GM23338 (cell line): ENCODE measurements at regions not wholly inside any gene's neighbourhood (a gene's known extent, or its start where the extent isn't known, plus 50 kb on each side); places are given as distances from the start of the nearest gene placed in this dataset.

ENCODE experiments used
- ATAC-seq: fragments of 200-7000 bp; cut with Tn5 transposase; 3 replicates; pipeline ENCODE4 v1.9.1; 2020
- DNase-seq: peaks from one replicate; pipeline ENCODE4 v3.0.0-alpha.2; 2015; ENCODE audit warnings: low spot score
- H2AFZ ChIP-seq: fragments of 200-600 bp; sonication (generic); 2 replicates; pipeline ENCODE4 v1.8.0; 2016; ENCODE audit warnings: antibody characterized with exemption, mild to moderate bottlenecking, moderate library complexity
- H3F3A ChIP-seq: fragments of 200-600 bp; sonication (generic); replicated peaks from 2 replicates; pipeline ENCODE4 v1.8.0; 2017; ENCODE audit warnings: antibody characterized with exemption, mixed run types, low read depth
- H3K27ac ChIP-seq: fragments of 200-600 bp; sonication (generic); 2 replicates; pipeline ENCODE4 v1.6.1; 2016; ENCODE audit warnings: low read depth
- H3K27me3 ChIP-seq: fragments of 200-600 bp; sonication (generic); 2 replicates; pipeline ENCODE4 v1.8.0; 2016; ENCODE audit warnings: mild to moderate bottlenecking, mixed run types, moderate library complexity; ENCODE audit not compliant: insufficient read depth
- H3K36me3 ChIP-seq: fragments of 200-600 bp; sonication (generic); 2 replicates; pipeline ENCODE4 v1.8.0; 2016; ENCODE audit warnings: mild to moderate bottlenecking; ENCODE audit not compliant: insufficient read depth
- H3K4me1 ChIP-seq: fragments of 200-600 bp; sonication (generic); 2 replicates; pipeline ENCODE4 v1.8.0; 2016; ENCODE audit warnings: mild to moderate bottlenecking, moderate library complexity; ENCODE audit not compliant: insufficient read depth
- H3K4me2 ChIP-seq: fragments of 200-600 bp; sonication (generic); 2 replicates; pipeline ENCODE4 v1.7.1; 2017; ENCODE audit warnings: mixed run types
- H3K4me3 ChIP-seq: fragments of 200-600 bp; sonication (generic); 2 replicates; pipeline ENCODE4 v1.6.1; 2016; ENCODE audit warnings: mixed run types
- H3K79me2 ChIP-seq: fragments of 200-600 bp; sonication (generic); replicated peaks from 2 replicates; pipeline ENCODE4 v1.8.0; 2017; ENCODE audit warnings: mild to moderate bottlenecking; ENCODE audit not compliant: insufficient read depth
- H3K9me2 ChIP-seq: fragments of 200-600 bp; sonication (generic); 2 replicates; pipeline ENCODE4 v1.8.0; 2017; ENCODE audit not compliant: insufficient read depth
- H4K20me1 ChIP-seq: fragments of 200-600 bp; sonication (generic); replicated peaks from 2 replicates; pipeline ENCODE4 v1.8.0; 2017; ENCODE audit warnings: mild to moderate bottlenecking; ENCODE audit not compliant: insufficient read depth
- H3K27ac Mint-ChIP-seq: 2 replicates; pipeline ENCODE4 v1.8.0; 2020; ENCODE audit warnings: inconsistent platforms, mild to moderate bottlenecking, moderate library complexity, mixed read lengths
- H3K27me3 Mint-ChIP-seq: 3 replicates; pipeline ENCODE4 v1.8.0; 2022; ENCODE audit warnings: low read depth, mild to moderate bottlenecking, moderate library complexity, mixed read lengths, inconsistent platforms; ENCODE audit not compliant: insufficient read depth, poor library complexity
- H3K36me3 Mint-ChIP-seq: 3 replicates; pipeline ENCODE4 v1.8.0; 2021; ENCODE audit warnings: low read depth, mild to moderate bottlenecking, inconsistent platforms, moderate library complexity, mixed read lengths
- H3K4me1 Mint-ChIP-seq: 3 replicates; pipeline ENCODE4 v1.8.0; 2020; ENCODE audit warnings: mild to moderate bottlenecking, inconsistent platforms, mixed read lengths
- H3K4me3 Mint-ChIP-seq: 3 replicates; pipeline ENCODE4 v1.8.0; 2021; ENCODE audit warnings: moderate library complexity, mild to moderate bottlenecking, inconsistent platforms, mixed read lengths
- H3K9me3 Mint-ChIP-seq: 3 replicates; pipeline ENCODE4 v1.8.0; 2020; ENCODE audit warnings: moderate library complexity, mild to moderate bottlenecking, inconsistent platforms, mixed read lengths
- CREB1 ChIP-seq: fragments of 250-450 bp; sonication (Bioruptor Pico); IDR thresholded peaks from 2 replicates; pipeline ENCODE4 v1.5.0; 2020; ENCODE audit warnings: low read depth, mild to moderate bottlenecking, moderate library complexity
- EZH2 ChIP-seq: fragments of 200-600 bp; sonication (generic); IDR thresholded peaks from one replicate; pipeline ENCODE4 v1.8.0; 2017; ENCODE audit warnings: antibody characterized with exemption, mild to moderate bottlenecking, low read depth; ENCODE audit not compliant: unreplicated experiment
- EZH2phosphoT487 ChIP-seq: fragments of 200-600 bp; sonication (generic); IDR thresholded peaks from one replicate; pipeline ENCODE4 v1.8.1; 2018; ENCODE audit warnings: antibody characterized with exemption; ENCODE audit not compliant: unreplicated experiment
- JUNB ChIP-seq: IDR thresholded peaks from one replicate; pipeline ENCODE4 v1.6.1; 2016; ENCODE audit warnings: antibody characterized with exemption; ENCODE audit not compliant: unreplicated experiment
- NANOG ChIP-seq: IDR thresholded peaks from 2 replicates; pipeline ENCODE4 v1.6.1; 2016; ENCODE audit warnings: antibody characterized with exemption, borderline replicate concordance
- POLR2AphosphoS5 ChIP-seq: IDR thresholded peaks from 2 replicates; pipeline ENCODE4 v1.6.1; 2016; ENCODE audit warnings: antibody characterized with exemption, low read depth
- STAT1 ChIP-seq: IDR thresholded peaks from one replicate; pipeline ENCODE4 v1.6.1; 2016; ENCODE audit warnings: antibody characterized with exemption; ENCODE audit not compliant: unreplicated experiment
- ZNF114 ChIP-seq: fragments of 250-450 bp; sonication (Bioruptor Pico); IDR thresholded peaks from 2 replicates; pipeline ENCODE4 v1.5.0; 2020; ENCODE audit warnings: mild to moderate bottlenecking, moderate library complexity
- ZNF331 ChIP-seq: fragments of 250-450 bp; sonication (Bioruptor Pico); IDR thresholded peaks from 2 replicates; pipeline ENCODE4 v1.5.0; 2020; ENCODE audit warnings: low read depth, mild to moderate bottlenecking, moderate library complexity
- TF ChIP-seq, protein P1 (sequence below): fragments of 250-450 bp; sonication (Bioruptor Pico); IDR thresholded peaks from 2 replicates; pipeline ENCODE4 v1.5.0; 2020; ENCODE audit warnings: mild to moderate bottlenecking, moderate library complexity
- TF ChIP-seq, protein P2 (sequence below): IDR thresholded peaks from 2 replicates; pipeline ENCODE4 v1.6.1; 2016; ENCODE audit warnings: antibody characterized with exemption
- TF ChIP-seq, protein P3 (sequence below), 2 experiments: fragments of 200-600 bp in 1 of 2; sonication (generic) in 1 of 2; conservative IDR thresholded peaks; 2 replicates each; pipeline versions ENCODE4 v1.5.1 to v1.6.1; 2016 to 2017; ENCODE audit warnings: antibody characterized with exemption in 2 of 2, low read depth in 2 of 2, mild to moderate bottlenecking in 2 of 2, moderate library complexity in 1 of 2
- TF ChIP-seq, protein P4 (sequence below): IDR thresholded peaks from one replicate; pipeline ENCODE4 v1.6.1; 2018; ENCODE audit warnings: antibody characterized with exemption; ENCODE audit not compliant: unreplicated experiment

DNA sequence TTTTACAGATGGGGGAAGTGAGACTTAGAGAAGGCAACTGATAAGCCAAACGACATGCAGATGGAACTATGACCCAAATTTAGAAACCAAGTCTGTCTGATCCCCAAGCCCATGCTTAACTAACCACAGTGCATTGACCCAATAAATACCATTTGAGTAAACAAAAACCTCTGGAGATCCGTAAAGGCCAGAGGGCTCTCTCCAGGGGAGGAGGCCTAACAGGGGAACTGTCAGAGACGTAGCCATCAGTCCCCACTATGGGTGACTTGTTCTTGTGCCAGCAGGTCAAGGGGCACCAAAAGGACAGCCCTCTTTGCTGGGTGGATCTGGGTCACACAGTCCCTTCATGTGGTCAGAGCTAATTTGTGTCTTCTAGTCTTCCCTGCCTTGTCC is 420.2 kb downstream of the BCOR start:
- ATAC-seq: no peak
- Mint-ChIP-seq H3K27me3 (peaks cover 6% of the 10 kb centered on the region), H3K36me3 (0 out of 3 replicates have a peak, but pooled peaks cover 1% of the 10 kb centered on the region), H3K27ac (no peak overlapping the region), H3K4me3 (no peak overlapping the region), H3K4me1 (peaks cover 7% of the 10 kb centered on the region; the same call in 1 of the 3 replicates), H3K9me3 (no peaks in the 10 kb centered on the region)
- no peak overlapping the region for H3K4me3 ChIP-seq
- no peak for DNase-seq
- H3K27me3 ChIP-seq: no peaks in the 10 kb centered on the region
- H3K9me2 ChIP-seq: no peaks in the 10 kb centered on the region
- no peak overlapping the region for H3K4me2 ChIP-seq
- H3F3A ChIP-seq: no peaks in the 10 kb centered on the region
- no peaks in the 10 kb centered on the region for H4K20me1 ChIP-seq
- no peaks in the 10 kb centered on the region for H3K36me3 ChIP-seq
- no peak overlapping the region for H3K27ac ChIP-seq
- H3K4me1 ChIP-seq: no peaks in the 10 kb centered on the region
- no peak overlapping the region for H2AFZ ChIP-seq
- TF ChIP-seq STAT1 (no peak), CREB1 (CRISPR knock-in tag) (no peak), ZNF331 (CRISPR knock-in tag) (no peak), POLR2AphosphoS5 (no peak), NANOG (no peak), JUNB (no peak), EZH2phosphoT487 (no peak), EZH2 (no peak), ZNF114 (CRISPR knock-in tag) (no peak)
- TF ChIP-seq, protein P1, sequence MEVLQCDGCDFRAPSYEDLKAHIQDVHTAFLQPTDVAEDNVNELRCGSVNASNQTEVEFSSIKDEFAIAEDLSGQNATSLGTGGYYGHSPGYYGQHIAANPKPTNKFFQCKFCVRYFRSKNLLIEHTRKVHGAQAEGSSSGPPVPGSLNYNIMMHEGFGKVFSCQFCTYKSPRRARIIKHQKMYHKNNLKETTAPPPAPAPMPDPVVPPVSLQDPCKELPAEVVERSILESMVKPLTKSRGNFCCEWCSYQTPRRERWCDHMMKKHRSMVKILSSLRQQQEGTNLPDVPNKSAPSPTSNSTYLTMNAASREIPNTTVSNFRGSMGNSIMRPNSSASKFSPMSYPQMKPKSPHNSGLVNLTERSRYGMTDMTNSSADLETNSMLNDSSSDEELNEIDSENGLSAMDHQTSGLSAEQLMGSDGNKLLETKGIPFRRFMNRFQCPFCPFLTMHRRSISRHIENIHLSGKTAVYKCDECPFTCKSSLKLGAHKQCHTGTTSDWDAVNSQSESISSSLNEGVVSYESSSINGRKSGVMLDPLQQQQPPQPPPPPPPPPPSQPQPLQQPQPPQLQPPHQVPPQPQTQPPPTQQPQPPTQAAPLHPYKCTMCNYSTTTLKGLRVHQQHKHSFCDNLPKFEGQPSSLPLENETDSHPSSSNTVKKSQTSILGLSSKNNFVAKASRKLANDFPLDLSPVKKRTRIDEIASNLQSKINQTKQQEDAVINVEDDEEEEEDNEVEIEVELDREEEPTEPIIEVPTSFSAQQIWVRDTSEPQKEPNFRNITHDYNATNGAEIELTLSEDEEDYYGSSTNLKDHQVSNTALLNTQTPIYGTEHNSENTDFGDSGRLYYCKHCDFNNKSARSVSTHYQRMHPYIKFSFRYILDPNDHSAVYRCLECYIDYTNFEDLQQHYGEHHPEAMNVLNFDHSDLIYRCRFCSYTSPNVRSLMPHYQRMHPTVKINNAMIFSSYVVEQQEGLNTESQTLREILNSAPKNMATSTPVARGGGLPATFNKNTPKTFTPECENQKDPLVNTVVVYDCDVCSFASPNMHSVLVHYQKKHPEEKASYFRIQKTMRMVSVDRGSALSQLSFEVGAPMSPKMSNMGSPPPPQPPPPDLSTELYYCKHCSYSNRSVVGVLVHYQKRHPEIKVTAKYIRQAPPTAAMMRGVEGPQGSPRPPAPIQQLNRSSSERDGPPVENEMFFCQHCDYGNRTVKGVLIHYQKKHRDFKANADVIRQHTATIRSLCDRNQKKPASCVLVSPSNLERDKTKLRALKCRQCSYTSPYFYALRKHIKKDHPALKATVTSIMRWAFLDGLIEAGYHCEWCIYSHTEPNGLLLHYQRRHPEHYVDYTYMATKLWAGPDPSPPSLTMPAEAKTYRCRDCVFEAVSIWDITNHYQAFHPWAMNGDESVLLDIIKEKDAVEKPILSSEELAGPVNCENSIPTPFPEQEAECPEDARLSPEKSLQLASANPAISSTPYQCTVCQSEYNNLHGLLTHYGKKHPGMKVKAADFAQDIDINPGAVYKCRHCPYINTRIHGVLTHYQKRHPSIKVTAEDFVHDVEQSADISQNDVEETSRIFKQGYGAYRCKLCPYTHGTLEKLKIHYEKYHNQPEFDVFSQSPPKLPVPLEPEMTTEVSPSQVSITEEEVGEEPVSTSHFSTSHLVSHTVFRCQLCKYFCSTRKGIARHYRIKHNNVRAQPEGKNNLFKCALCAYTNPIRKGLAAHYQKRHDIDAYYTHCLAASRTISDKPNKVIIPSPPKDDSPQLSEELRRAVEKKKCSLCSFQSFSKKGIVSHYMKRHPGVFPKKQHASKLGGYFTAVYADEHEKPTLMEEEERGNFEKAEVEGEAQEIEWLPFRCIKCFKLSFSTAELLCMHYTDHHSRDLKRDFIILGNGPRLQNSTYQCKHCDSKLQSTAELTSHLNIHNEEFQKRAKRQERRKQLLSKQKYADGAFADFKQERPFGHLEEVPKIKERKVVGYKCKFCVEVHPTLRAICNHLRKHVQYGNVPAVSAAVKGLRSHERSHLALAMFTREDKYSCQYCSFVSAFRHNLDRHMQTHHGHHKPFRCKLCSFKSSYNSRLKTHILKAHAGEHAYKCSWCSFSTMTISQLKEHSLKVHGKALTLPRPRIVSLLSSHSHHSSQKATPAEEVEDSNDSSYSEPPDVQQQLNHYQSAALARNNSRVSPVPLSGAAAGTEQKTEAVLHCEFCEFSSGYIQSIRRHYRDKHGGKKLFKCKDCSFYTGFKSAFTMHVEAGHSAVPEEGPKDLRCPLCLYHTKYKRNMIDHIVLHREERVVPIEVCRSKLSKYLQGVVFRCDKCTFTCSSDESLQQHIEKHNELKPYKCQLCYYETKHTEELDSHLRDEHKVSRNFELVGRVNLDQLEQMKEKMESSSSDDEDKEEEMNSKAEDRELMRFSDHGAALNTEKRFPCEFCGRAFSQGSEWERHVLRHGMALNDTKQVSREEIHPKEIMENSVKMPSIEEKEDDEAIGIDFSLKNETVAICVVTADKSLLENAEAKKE: no peak
- TF ChIP-seq, protein P2, sequence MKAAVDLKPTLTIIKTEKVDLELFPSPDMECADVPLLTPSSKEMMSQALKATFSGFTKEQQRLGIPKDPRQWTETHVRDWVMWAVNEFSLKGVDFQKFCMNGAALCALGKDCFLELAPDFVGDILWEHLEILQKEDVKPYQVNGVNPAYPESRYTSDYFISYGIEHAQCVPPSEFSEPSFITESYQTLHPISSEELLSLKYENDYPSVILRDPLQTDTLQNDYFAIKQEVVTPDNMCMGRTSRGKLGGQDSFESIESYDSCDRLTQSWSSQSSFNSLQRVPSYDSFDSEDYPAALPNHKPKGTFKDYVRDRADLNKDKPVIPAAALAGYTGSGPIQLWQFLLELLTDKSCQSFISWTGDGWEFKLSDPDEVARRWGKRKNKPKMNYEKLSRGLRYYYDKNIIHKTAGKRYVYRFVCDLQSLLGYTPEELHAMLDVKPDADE: no peak
- TF ChIP-seq, protein P3, sequence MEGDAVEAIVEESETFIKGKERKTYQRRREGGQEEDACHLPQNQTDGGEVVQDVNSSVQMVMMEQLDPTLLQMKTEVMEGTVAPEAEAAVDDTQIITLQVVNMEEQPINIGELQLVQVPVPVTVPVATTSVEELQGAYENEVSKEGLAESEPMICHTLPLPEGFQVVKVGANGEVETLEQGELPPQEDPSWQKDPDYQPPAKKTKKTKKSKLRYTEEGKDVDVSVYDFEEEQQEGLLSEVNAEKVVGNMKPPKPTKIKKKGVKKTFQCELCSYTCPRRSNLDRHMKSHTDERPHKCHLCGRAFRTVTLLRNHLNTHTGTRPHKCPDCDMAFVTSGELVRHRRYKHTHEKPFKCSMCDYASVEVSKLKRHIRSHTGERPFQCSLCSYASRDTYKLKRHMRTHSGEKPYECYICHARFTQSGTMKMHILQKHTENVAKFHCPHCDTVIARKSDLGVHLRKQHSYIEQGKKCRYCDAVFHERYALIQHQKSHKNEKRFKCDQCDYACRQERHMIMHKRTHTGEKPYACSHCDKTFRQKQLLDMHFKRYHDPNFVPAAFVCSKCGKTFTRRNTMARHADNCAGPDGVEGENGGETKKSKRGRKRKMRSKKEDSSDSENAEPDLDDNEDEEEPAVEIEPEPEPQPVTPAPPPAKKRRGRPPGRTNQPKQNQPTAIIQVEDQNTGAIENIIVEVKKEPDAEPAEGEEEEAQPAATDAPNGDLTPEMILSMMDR (conservative IDR thresholded peaks at IDR 0.05; ENCODE audit: low read depth in 2 of 2): no peak
- TF ChIP-seq, protein P4, sequence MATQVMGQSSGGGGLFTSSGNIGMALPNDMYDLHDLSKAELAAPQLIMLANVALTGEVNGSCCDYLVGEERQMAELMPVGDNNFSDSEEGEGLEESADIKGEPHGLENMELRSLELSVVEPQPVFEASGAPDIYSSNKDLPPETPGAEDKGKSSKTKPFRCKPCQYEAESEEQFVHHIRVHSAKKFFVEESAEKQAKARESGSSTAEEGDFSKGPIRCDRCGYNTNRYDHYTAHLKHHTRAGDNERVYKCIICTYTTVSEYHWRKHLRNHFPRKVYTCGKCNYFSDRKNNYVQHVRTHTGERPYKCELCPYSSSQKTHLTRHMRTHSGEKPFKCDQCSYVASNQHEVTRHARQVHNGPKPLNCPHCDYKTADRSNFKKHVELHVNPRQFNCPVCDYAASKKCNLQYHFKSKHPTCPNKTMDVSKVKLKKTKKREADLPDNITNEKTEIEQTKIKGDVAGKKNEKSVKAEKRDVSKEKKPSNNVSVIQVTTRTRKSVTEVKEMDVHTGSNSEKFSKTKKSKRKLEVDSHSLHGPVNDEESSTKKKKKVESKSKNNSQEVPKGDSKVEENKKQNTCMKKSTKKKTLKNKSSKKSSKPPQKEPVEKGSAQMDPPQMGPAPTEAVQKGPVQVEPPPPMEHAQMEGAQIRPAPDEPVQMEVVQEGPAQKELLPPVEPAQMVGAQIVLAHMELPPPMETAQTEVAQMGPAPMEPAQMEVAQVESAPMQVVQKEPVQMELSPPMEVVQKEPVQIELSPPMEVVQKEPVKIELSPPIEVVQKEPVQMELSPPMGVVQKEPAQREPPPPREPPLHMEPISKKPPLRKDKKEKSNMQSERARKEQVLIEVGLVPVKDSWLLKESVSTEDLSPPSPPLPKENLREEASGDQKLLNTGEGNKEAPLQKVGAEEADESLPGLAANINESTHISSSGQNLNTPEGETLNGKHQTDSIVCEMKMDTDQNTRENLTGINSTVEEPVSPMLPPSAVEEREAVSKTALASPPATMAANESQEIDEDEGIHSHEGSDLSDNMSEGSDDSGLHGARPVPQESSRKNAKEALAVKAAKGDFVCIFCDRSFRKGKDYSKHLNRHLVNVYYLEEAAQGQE: no peak
- no peaks in the 10 kb centered on the region for H3K79me2 ChIP-seq
